ENCODE measurements at regions not wholly inside any gene's neighbourhood (a gene's known extent, or its start where the extent isn't known, plus 50 kb on each side); places are given as distances from the start of the nearest gene placed in this dataset.

DNA sequence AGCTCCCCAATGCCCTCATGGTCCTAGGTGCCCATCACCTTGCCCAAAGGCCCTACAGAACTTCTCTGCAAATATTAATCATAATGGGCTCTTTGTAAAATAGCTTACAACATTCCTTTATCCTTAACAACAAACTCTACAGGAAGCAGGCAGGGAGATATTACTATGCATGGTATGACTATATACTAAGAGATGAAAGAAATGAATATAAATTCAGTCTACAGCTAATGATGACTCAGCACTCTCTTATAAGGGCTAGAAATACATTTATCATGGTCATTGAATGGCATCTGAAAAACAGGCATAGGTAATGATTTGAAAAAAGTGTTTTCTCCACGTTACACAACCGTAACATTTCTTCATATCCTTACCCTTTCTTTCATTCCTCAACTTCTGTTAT is 254.8 kb upstream of the DSEL start:
- no peak for TF ChIP-seq GABPA (IDR thresholded peaks at IDR 0.05; ENCODE audit: borderline replicate concordance, insufficient read depth, low read length)
- no peak for TF ChIP-seq SP1 (IDR thresholded peaks at IDR 0.05; ENCODE audit: low read depth, low read length)
